Adrenal gland (tissue), 5 donors: ENCODE measurements at regions not wholly inside any gene's neighbourhood (a gene's known extent, or its start where the extent isn't known, plus 50 kb on each side); places are given as distances from the start of the nearest gene placed in this dataset.

Experiments
- POLR2A ChIP-seq, 2 donors: fragments of 450-650 bp; IDR thresholded peaks; one replicate each; pipeline ENCODE4 v1.6.1; 2017; ENCODE audit warnings: antibody characterized with exemption in 2 of 2, mild to moderate bottlenecking in 2 of 2, moderate library complexity in 1 of 2
- TF ChIP-seq, protein P1 (sequence below), 6 experiments: fragments of 450-650 bp in 4 of 6; fragments of 200-600 bp in 2 of 6; sonication (generic) in 1 of 6; IDR thresholded peaks; 1 replicate in 5 of 6; 2 replicates in 1 of 6; pipeline versions ENCODE4 v1.5.1 to v1.8.0; 2016 to 2021; ENCODE audit warnings: antibody characterized with exemption in 6 of 6, mild to moderate bottlenecking in 2 of 6, moderate library complexity in 1 of 6
- donor health status: DM: no; HTN: no; CAD: no.

DNA sequence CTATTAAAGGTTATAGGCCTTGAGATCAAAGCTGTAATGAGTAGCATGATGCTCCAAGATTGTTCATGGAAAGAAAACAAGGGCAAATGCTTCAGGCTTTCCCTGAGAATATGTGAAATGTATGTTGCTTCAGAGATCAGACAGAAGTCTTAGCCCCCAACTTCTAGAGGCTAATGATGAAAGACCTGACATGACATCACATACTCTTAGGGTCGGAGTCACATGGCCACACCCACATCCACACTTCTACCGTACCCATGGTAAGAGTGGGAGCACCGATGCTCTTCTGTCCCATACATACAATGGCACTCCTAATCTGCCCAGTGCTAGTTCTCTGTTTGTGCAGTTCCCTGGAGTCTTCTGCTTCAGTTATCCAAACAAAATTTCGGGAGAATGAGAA lies 111.9 kb upstream of the ACSL4 start:
- TF ChIP-seq, protein P1, sequence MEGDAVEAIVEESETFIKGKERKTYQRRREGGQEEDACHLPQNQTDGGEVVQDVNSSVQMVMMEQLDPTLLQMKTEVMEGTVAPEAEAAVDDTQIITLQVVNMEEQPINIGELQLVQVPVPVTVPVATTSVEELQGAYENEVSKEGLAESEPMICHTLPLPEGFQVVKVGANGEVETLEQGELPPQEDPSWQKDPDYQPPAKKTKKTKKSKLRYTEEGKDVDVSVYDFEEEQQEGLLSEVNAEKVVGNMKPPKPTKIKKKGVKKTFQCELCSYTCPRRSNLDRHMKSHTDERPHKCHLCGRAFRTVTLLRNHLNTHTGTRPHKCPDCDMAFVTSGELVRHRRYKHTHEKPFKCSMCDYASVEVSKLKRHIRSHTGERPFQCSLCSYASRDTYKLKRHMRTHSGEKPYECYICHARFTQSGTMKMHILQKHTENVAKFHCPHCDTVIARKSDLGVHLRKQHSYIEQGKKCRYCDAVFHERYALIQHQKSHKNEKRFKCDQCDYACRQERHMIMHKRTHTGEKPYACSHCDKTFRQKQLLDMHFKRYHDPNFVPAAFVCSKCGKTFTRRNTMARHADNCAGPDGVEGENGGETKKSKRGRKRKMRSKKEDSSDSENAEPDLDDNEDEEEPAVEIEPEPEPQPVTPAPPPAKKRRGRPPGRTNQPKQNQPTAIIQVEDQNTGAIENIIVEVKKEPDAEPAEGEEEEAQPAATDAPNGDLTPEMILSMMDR (IDR thresholded peaks at IDR 0.05), result no peak
- no peak for TF ChIP-seq POLR2A (IDR thresholded peaks at IDR 0.05)
